PFSK-1 (cell line): ENCODE measurements at regions not wholly inside any gene's neighbourhood (a gene's known extent, or its start where the extent isn't known, plus 50 kb on each side); places are given as distances from the start of the nearest gene placed in this dataset.

ENCODE experiments used
- FOXP2 ChIP-seq: optimal IDR thresholded peaks from 2 replicates; pipeline ENCODE3; 2011; ENCODE audit warnings: borderline replicate concordance, control low read depth, inconsistent platforms; ENCODE audit not compliant: insufficient read depth; ENCODE audit errors: extremely low read length, extremely low read depth
- POLR2AphosphoS5 ChIP-seq: IDR thresholded peaks from 2 replicates; pipeline ENCODE4 v1.6.1; 2012; ENCODE audit warnings: low read depth, mild to moderate bottlenecking, control low read depth, low read length, moderate library complexity
- REST ChIP-seq, 2 experiments: IDR thresholded peaks; 2 replicates each; pipeline versions ENCODE4 v1.6.1 to v1.8.0; 2011 to 2012; ENCODE audit warnings: low read depth in 2 of 2, low read length in 2 of 2, control low read depth in 1 of 2, inconsistent platforms in 1 of 2, mild to moderate bottlenecking in 1 of 2, moderate library complexity in 1 of 2; ENCODE audit not compliant: insufficient read depth in 1 of 2
- SIN3A ChIP-seq: IDR thresholded peaks from 2 replicates; pipeline ENCODE4 v1.6.1; 2012; ENCODE audit warnings: mild to moderate bottlenecking, low read length, moderate library complexity, borderline replicate concordance; ENCODE audit not compliant: insufficient read depth
- TAF1 ChIP-seq: IDR thresholded peaks from 2 replicates; pipeline ENCODE4 v1.6.1; 2012; ENCODE audit warnings: low read length, control low read depth, borderline replicate concordance; ENCODE audit not compliant: insufficient read depth

- TF ChIP-seq REST (IDR thresholded peaks at IDR 0.05; ENCODE audit: insufficient read depth in 1 of 2, low read depth in 2 of 2, low read length in 2 of 2): no peak
- TF ChIP-seq TAF1: no peak
- TF ChIP-seq POLR2AphosphoS5: no peak
- TF ChIP-seq FOXP2: no peak
- TF ChIP-seq SIN3A: no peak
Measured at GRCh38 chr20:23260181-23260840, 90.3 kb upstream of the NXT1 start.

GRCh38 chr20:23258747-23259121, 91.9 kb upstream of the NXT1 start:
- TF ChIP-seq POLR2AphosphoS5: no peak
- no peak for TF ChIP-seq SIN3A
- TF ChIP-seq REST (IDR thresholded peaks at IDR 0.05; ENCODE audit: insufficient read depth in 1 of 2, low read depth in 2 of 2, low read length in 2 of 2): no peak
- no peak for TF ChIP-seq FOXP2
- TF ChIP-seq TAF1: no peak

DNA sequence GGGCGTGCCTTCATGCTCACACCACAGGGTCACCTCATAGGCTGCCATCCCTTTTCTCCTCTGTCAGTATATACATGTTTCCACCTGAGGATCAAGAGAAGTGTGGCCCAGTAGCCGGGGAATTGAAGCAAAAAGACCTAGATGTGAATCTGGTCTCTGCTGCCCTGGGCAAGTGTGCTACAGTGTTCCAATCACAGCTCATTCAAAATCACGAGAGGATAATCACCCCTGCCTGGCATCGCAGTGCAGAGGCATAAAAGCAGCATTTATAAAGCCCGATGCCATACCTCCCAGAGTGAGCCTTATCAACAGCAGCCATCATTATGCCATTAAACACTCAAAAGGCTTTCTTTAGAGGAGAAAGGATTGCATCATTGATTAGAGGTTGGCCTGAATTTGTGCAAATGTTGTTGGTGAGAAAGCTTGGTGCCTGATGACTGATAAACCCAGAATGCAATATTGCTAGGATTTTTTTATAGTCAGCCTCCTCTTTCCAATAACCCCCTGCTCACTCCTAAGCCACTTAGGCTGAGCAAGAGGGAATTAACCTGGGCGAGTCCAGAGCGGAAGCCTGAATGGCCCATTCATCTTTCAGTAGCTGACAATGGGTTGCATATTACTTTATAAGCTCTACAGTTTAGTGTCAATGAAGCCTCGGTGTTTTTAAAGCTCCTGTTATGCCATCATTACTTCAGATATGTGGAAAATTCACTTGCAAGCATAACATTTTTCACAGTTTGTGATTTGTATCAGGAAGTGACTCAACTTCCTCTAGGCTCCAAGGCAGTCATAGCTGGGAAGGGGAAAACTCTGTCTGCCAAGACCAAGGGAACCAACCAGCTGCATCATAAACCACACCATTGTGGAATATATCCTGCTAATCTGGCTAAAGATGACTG, 92.5 kb upstream of the NXT1 start:
- no peak for TF ChIP-seq REST (IDR thresholded peaks at IDR 0.05; ENCODE audit: insufficient read depth in 1 of 2, low read depth in 2 of 2, low read length in 2 of 2)
- TF ChIP-seq FOXP2: no peak
- no peak for TF ChIP-seq SIN3A
- TF ChIP-seq TAF1: no peak

- TF ChIP-seq SIN3A (no peak), FOXP2 (no peak), TAF1 (no peak), REST (IDR thresholded peaks at IDR 0.05; ENCODE audit: insufficient read depth in 1 of 2, low read depth in 2 of 2, low read length in 2 of 2) (no peak), POLR2AphosphoS5 (no peak)
Measured at GRCh38 chr20:23257106-23257761, 93.4 kb upstream of the NXT1 start.
